HEK293 (cell line): ENCODE measurements at regions not wholly inside any gene's neighbourhood (a gene's known extent, or its start where the extent isn't known, plus 50 kb on each side); places are given as distances from the start of the nearest gene placed in this dataset.

Experiments used
- CTCF ChIP-seq: fragments of 450-650 bp; formaldehyde crosslinking; IDR thresholded peaks from 2 replicates; pipeline ENCODE4 v1.5.1; 2016; ENCODE audit warnings: missing biosample characterization, missing genetic modification characterization
- HOXA7 ChIP-seq: sonication (generic); formaldehyde crosslinking; IDR thresholded peaks from 2 replicates; pipeline ENCODE4 v1.8.1; 2022; ENCODE audit warnings: missing genetic modification reagents, borderline replicate concordance
- HOXC10 ChIP-seq: sonication (generic); formaldehyde crosslinking; IDR thresholded peaks from 2 replicates; pipeline ENCODE4 v1.8.1; 2023; ENCODE audit warnings: mild to moderate bottlenecking, missing genetic modification reagents
- YY1 ChIP-seq: fragments of 450-650 bp; formaldehyde crosslinking; IDR thresholded peaks from 2 replicates; pipeline ENCODE4 v1.5.1; 2018; ENCODE audit warnings: missing biosample characterization, missing genetic modification characterization
- ZNF324 ChIP-seq: fragments of 450-650 bp; formaldehyde crosslinking; IDR thresholded peaks from 2 replicates; pipeline ENCODE4 v1.5.1; 2016; ENCODE audit warnings: missing biosample characterization, missing genetic modification characterization
- ZNF433 ChIP-seq: fragments of 450-650 bp; formaldehyde crosslinking; IDR thresholded peaks from 2 replicates; pipeline ENCODE4 v1.5.1; 2016; ENCODE audit warnings: missing biosample characterization, missing genetic modification characterization, low read depth
- ZNF561 ChIP-seq: fragments of 450-650 bp; IDR thresholded peaks from 2 replicates; pipeline ENCODE4 v1.5.1; 2018; ENCODE audit warnings: missing biosample characterization, missing genetic modification characterization, borderline replicate concordance
- ZSCAN30 ChIP-seq: fragments of 450-650 bp; IDR thresholded peaks from 2 replicates; pipeline ENCODE4 v1.5.1; 2018; ENCODE audit warnings: missing biosample characterization, mild to moderate bottlenecking, missing genetic modification characterization, moderate library complexity

DNA sequence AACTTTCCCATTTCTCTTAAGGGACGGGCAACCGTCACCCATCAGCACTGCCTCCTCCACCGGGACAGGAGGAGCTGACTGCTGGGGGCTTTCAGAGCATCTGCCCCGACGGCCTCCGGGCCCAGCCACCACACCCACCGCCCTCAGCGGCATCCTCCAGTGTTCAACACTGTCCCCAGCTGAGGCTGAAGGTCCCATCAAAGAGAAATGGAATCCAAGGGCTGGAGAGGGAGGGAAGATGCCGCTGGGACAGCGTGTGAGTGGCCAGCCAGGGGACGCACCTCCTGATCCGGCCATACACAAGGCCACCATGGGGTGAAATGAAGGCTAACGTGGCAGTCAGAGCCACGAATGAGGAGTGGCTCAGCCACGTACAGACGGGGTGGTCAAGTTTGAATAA, 153.6 kb upstream of the PPP2R2D start:
- TF ChIP-seq CTCF (tag by site-specific recombination): no peak
- TF ChIP-seq YY1 (tag by site-specific recombination): no peak
- no peak for TF ChIP-seq ZSCAN30 (tag by site-specific recombination)
- no peak for TF ChIP-seq ZNF561 (tag by site-specific recombination)
- TF ChIP-seq ZNF324 (tag by site-specific recombination): no peak
- TF ChIP-seq HOXA7 (CRISPR knock-in tag): no peak
- no peak for TF ChIP-seq HOXC10 (CRISPR knock-in tag)
- TF ChIP-seq ZNF433: no peak
